PC-3 (cell line): ENCODE measurements at regions not wholly inside any gene's neighbourhood (a gene's known extent, or its start where the extent isn't known, plus 50 kb on each side); places are given as distances from the start of the nearest gene placed in this dataset.

Experiments
- CTCF ChIP-seq: fragments of 300-600 bp; sonication (generic); conservative IDR thresholded peaks from 2 replicates; pipeline ENCODE4 v1.5.1; 2017; ENCODE audit warnings: antibody characterized with exemption, low read depth, mild to moderate bottlenecking, low read length
- EZH2phosphoT487 ChIP-seq: fragments of 300-600 bp; sonication (generic); IDR thresholded peaks from 2 replicates; pipeline ENCODE4 v1.6.1; 2018; ENCODE audit warnings: mild to moderate bottlenecking, antibody characterized with exemption, low read length, borderline replicate concordance

- TF ChIP-seq CTCF (no peak), EZH2phosphoT487 (no peak)
Measured at GRCh38 chr10:33398796-33399195, 64.3 kb upstream of the NRP1 start.
